ENCODE measurements at regions not wholly inside any gene's neighbourhood (a gene's known extent, or its start where the extent isn't known, plus 50 kb on each side); places are given as distances from the start of the nearest gene placed in this dataset.

DNA sequence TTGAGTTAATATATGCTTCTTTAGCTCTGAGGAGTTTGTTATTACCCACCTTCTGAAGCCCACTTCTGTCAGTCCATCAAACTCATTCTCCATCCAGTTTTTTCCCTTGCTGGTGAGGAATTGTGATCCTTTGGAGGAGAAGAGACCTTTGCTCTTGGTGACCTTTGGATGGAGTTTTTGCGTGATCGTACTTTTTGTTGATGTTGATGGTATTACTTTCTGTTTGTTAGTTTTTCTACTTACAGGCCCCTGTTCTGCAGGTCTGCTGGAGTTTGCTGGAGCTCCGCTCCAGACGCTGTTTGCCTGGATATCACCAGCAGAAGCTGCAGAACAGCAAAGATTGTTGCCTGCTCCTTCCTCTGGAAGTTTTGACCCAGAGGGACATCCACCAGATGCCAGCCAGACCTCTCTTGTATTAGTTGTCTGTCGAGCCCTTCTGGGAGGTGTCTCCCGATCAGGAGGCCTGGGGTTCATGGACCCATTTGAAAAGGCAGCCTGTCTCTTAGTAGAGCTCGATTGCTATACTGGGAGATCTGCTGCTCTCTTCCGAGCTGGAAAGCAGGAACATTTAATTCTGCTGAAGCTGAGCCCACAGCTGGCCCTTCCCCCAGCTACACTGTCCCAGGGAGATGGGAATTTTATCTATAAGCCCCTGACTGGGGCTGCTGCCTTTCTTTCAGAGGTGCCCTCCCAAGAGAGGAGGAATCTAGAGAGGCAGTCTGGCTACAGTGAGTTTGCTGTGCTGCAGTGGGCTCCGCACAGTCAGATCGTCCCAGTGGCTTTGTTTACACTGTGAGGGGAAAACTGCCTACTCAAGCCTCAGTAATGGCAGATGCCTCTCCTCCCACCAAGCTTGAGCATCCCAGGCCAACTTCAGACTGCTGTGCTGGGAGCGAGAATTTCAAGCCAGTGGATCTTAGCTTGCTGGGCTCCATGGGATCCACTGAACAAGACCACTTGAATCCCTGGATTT, 445.5 kb downstream of the MAN2A1 start:
- no peak for ATAC-seq

DNA sequence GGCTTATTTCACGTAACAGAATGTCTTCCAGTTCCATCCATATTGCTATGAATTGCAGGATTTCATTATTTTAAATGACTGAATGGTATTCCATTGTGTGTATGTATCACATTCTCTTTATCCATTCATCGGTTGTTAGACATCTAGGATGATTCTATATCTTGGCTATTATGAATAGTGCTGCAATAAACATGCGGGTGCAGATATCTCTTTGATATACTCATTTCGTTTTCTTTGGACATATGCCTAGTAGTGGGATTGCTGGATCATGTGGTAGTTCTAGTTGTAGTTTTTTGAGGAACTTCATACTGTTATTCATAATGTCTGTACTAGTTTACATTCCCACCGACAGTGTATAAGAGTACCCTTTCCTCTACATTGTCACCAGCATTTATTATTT, 460.5 kb downstream of the MAN2A1 start:
- ATAC-seq: no peak

- no peak for ATAC-seq
These were observed 469.5 kb downstream of the MAN2A1 start for GRCh38 chr5:110159202-110159601.

GRCh38 chr5:110161162-110161561, 471.4 kb downstream of the MAN2A1 start:
- no peak for ATAC-seq

DNA sequence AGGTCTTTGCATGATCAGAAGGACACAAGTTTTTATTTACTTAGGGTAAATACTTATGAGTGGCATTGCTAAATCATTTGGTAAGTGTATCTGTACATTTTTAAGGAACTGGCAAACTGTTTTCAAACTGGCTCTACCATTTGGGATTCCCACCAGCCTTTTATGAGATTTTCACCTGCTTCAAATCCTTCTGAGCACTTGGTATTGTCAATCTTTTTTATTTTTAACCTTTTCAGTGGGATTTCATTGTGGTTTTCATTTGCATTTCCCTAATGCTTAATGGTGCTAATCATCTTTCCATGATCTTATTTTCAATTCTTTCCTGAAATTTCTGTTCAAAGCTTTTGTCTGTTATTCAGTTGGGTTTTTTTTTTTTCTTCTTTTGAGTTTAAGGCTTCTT, 475.6 kb downstream of the MAN2A1 start:
- no peak for ATAC-seq

- no peak for ATAC-seq
These were observed 477.7 kb downstream of the MAN2A1 start for GRCh38 chr5:110167384-110167783.

GRCh38 chr5:110169461-110169860, 479.7 kb downstream of the MAN2A1 start:
- no peak for ATAC-seq

GRCh38 chr5:110177729-110178128, 488.0 kb downstream of the MAN2A1 start:
- no peak for ATAC-seq

DNA sequence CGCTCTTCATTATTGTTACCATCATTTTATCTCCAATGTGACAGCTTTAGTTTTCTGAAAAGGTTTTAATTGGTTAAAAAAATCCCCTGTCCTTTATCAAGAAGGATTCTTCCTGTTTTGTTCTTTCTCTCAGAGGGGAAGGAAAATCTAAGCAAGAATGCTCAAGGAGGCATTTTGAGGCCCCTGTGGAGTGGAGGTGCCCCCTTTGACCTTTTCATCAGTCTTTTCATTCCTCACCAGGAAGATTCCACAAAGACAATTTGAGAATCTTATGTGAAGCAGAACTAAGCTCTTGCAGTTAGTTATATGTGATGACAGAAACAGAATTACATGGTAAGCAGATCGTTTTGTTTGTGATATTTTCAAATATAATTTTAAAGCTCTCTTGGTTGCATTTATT, 489.6 kb downstream of the MAN2A1 start:
- ATAC-seq: no peak

DNA sequence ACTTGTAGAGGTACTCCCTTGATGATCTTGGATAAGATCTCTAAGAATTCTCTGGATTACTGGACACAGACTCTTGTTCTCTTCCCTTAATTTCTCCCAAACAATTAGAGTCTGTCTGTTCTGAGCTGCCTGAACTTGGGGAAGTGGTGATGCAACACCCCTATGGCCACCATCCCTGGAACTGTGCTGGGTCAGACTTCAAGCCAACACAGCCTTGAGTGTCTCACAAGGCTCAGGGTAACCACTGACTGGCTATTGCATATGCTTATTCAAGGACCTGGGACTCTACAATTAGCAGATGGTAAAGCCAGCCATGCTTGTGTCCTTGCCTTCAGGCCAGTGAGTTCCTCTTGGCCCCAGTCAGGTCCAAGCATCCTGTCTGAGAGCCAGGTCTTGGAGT, 504.5 kb downstream of the MAN2A1 start:
- no peak for ATAC-seq

DNA sequence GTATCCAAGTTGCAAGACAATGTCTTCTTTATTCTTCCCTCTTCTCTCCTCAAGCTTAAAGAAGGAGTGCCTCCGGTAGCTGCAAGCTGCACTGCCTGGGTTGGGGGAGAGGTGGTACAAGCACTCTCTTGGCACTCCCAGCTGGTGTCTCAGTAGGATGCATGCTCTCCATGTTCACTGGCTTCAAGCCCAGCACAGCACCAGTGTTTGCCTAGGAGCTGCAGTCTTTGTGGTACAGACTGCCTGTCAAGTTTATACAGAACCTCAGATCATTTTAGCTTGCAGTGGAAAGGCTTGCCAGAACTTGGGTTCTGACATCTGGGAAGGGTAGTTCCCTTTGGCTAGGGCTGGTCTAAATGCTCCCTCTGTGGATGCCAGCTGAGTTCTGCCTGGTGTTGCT, 505.6 kb downstream of the MAN2A1 start:
- ATAC-seq: no peak

DNA sequence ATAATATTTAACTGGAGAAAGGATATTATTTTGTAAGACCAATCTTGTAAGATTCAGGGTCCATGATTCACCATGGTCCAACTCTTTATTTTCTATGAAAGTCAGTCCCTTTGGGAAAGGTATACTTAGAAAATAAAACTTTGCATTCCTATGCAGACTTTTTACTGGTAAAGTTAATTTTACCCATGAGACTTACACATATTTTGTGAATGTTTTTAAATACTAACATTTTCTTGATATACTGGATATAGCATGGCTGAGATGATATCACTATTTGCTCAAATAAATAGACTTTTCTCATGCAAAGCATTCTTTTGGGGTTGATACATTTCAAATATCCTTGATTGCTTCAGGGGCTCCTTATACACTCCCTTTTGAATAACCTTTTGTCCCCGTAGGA, 512.1 kb downstream of the MAN2A1 start:
- ATAC-seq: no peak

- ATAC-seq: no peak
These were observed 513.9 kb downstream of the MAN2A1 start for GRCh38 chr5:110203661-110204060.

GRCh38 chr5:110209401-110209800, 517.1 kb downstream of the TMEM232 start:
- ATAC-seq: no peak

GRCh38 chr5:110218981-110219380, 507.5 kb downstream of the TMEM232 start:
- no peak for ATAC-seq

DNA sequence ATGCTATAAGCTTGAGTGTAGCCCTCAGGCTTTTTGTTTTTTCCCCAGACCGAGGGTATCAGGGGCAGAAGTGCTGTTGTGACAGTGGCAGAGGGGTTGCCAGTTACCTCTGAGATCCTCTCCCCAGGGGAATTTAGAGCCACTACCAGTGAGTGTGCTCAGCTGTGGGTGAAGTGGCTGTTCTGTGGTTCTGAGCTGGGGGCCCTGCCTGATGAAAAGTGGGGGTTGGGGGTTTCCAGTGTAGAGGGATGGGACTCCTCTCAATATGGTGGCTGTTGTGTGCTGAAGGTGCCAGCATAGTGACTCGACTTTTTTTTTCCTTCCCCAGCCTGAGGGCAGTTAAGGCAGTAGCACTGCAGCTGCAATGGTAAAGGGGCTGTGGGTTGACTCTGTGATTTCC, 506.7 kb downstream of the TMEM232 start:
- no peak for ATAC-seq

GRCh38 chr5:110221036-110221435, 505.4 kb downstream of the TMEM232 start:
- ATAC-seq: no peak

GRCh38 chr5:110224050-110224449, 502.4 kb downstream of the TMEM232 start:
- ATAC-seq: no peak

GRCh38 chr5:110225949-110226348, 500.5 kb downstream of the TMEM232 start:
- no peak for ATAC-seq

- no peak for ATAC-seq
These were observed 486.7 kb downstream of the TMEM232 start for GRCh38 chr5:110239786-110240185.

DNA sequence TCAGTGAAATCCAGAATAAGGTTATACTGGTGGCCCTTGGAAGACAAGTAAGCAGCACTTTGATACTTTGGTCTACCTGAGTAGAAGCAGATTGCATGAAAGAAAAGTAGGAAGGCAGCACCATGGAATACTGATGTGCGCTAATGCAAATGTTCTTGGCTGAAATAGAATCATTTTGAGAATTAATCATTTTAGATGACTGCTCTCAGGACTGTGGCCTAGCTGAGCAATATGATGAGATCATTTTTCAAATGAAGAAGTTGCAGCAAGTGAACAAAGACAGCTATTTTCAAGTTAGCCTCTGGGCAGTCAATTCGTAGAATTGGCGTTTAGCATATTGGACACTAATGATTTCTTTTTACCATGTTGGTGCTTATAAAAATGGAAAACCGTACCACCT, 483.5 kb downstream of the TMEM232 start:
- ATAC-seq: no peak

DNA sequence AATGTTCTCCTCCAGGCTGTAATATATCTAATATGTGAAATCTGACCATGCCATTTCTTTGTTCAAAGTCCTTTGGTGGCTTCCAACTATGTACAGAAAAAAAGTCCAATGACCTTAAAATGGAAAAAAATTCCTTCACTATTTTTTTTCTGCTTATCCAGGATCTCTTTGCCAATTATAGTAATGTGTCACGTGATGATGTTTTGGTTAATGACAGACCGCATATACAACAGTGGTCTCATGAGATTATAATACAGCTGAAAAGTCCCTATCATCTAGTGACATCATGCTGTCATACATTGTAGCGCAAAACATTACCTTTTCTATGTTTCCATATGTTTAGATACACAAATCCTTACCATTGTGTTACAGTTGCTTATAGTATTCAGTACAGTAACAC, 477.6 kb downstream of the TMEM232 start:
- no peak for ATAC-seq

- ATAC-seq: no peak
These were observed 476.1 kb downstream of the TMEM232 start for GRCh38 chr5:110250355-110250754.

GRCh38 chr5:110250755-110251154, 475.7 kb downstream of the TMEM232 start:
- no peak for ATAC-seq

GRCh38 chr5:110251366-110251765, 475.1 kb downstream of the TMEM232 start:
- ATAC-seq: no peak
